GM12891 (cell line): ENCODE measurements at regions not wholly inside any gene's neighbourhood (a gene's known extent, or its start where the extent isn't known, plus 50 kb on each side); places are given as distances from the start of the nearest gene placed in this dataset.

Experiments
- POLR2A ChIP-seq: IDR thresholded peaks from 2 replicates; pipeline ENCODE4 v1.6.1; 2011; ENCODE audit warnings: low read depth, low read length, control low read depth
- POLR2AphosphoS5 ChIP-seq: IDR thresholded peaks from 2 replicates; pipeline ENCODE4 v1.6.1; 2011; ENCODE audit warnings: low read depth, low read length, control low read depth
- TAF1 ChIP-seq: IDR thresholded peaks from 2 replicates; pipeline ENCODE4 v1.6.1; 2011; ENCODE audit warnings: low read depth, low read length, control low read depth

DNA sequence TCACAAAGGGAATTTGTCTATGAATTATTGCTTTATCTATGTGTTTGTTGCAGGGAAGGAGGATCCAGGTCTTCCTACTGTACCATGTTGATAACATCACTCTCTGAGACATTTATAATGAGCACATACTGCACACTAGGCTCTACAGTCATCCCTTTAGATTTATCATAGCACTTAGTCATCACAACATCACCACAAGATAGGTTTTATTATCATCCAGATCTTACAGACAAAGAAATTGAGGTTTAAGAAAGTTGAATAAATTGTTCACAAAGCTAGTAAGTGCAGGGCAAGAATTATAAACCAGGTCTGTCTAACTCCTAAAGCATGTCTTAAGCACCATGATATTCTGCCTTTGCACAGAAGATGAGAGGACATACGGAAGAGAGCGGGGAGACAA lies 121.1 kb upstream of the ST6GALNAC5 start:
- TF ChIP-seq POLR2A (no peak), TAF1 (no peak), POLR2AphosphoS5 (no peak)
